GM19455 (cell line): ENCODE measurements at regions not wholly inside any gene's neighbourhood (a gene's known extent, or its start where the extent isn't known, plus 50 kb on each side); places are given as distances from the start of the nearest gene placed in this dataset.

Experiments
- ATAC-seq: cut with Tn5 transposase; IDR thresholded peaks from one replicate; pipeline ENCODE4 v1.9.1; 2021; ENCODE audit not compliant: unreplicated experiment

DNA sequence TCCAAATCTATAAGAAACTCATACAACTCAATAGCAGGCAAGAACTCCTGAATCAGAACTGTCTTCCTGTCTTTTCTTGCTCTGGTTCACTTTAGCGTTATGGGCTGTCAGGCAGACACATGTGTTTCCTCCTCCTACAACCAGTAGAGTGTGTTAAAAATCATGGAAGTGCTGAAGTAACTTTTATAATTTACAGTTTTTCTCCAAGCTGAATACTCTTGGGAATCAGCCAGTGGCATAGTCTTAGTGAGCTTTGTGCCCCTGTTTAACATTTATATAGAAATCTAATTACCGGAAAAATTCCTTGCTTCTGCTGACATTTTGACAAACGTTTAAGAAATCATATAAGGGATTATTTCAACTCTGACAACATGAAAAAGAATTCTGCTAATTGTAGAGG, 113.1 kb upstream of the RGS18 start:
- no peak for ATAC-seq

DNA sequence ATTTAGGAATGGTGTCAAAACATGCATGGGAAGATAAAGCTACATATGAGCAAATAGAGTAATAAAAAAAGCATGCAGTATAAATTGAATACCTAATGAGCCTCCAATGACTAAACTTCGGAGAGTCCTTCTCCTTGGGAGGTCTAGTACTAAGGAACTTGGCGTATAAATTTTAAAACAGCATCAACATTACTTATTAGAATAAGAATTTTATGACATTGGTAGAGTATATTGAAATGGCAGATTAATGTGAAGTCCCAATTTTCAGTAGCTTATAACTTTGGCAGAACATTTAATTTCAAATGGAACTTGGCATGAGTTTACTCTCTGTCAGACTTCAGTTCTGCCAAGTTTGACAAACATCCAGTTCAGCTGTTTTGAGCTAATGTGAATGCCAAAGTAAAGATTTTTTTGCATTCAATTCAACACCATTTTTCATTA, 104.7 kb upstream of the RGS18 start:
- no peak for ATAC-seq

DNA sequence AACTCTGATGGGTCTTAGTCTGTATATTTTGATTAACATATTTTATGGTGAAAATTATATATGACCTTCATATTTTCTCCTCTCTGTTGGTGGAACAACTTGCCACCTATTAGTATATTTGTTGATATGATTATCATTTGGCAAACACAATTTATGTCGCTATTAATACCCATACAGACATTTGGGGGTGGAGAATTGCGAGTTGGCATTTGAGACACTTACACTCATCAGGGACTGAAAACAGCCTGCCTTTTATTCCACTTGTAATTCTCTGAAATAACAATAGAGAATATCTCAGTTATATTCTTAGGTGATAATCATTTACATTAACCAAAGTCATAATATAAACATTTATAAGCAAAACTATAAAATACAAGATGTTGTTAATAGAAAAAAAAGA, 100.5 kb upstream of the RGS18 start:
- ATAC-seq, result no peak

DNA sequence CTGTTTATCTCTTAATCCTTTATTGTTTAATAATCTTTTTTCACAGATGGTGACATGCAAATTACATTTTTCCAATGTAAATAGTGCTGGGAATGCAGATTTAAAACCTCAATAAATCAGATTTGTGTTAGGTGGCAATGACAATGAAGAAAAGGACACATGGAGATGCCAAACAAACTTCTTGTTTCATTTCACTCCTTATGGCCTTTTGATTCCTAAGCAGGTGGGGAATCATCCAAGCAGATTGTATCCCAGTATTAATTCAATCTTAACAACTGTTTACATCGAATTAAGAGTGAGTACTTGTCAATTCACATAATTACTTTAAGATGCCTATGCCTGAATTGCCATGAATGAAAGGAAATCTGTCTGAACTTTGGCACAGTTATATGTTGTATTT, 98.9 kb upstream of the RGS18 start:
- no peak for ATAC-seq

DNA sequence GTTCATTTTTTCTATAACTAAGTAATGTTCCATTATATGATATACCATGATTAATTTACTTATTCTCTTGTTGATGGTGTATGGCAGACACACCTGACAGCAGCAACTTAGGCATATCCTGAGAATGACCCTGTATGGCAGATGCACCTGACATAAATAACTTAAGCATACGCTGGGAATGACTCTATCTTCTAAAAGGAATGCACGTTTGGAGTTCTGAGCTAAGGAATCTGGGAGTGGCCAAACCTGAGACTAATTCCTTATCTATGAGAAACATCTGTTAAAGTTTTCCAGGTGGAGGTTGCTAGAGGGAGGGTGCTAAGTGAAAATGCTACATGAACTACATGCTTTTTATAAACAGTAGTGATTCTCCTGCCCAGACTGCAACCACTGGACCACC, 96.7 kb upstream of the RGS18 start:
- no peak for ATAC-seq

DNA sequence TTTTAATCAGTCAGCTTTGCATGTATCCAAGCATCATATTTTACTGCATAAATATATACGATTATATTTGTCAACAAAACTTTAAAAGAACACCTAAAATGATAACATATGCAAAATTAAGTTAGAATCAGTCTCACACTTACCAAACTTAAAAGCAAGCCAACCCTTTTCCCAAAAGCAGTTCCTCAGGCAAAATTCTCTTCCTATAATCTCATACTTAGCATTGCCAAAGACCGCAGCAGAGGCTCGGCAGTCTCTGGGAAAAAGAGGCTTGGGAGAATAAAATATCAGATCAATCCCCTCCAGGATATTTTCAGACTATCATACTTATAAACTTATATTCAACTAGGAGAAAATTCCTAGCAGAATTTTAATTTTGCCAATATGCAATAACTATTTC, 93.2 kb upstream of the RGS18 start:
- no peak for ATAC-seq

DNA sequence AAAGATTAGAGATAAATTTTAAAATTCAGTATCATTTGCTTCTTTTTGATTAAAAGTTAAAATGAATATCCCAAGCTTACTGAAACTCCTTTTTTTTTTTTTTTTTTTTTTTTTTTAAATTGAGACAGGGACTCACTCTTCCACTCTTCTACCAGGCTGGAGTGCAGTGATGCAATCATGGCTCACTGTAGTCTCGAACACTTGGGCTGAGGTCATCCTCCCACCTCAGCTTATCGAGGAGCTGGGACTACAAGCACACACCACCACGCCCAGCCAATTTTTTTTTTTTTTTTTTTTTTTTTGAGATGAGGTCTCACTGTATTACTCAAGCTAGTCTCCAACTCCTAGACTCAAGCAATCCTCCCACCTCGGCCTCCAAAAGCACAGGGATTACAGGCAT, 92.1 kb upstream of the RGS18 start:
- no peak for ATAC-seq

DNA sequence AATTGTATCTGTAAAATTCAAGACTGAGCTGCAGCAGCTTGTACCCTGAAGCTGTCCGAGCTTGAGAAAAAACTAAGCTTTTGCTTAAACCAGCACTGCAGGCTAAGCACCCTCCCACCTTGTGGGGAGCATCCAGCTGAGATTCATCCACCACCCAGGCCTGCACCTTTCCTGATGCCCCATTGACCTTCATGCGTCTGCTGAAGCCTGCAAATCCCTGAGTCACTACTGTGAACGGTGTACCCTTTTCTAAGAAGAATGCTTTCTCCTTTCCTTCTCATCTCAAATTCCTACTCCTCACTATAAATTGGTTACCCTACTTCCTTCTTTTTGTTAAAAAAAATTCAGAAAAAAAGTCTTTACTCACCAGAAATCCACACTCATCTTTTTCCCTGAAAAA, 90.9 kb upstream of the RGS18 start:
- no peak for ATAC-seq

DNA sequence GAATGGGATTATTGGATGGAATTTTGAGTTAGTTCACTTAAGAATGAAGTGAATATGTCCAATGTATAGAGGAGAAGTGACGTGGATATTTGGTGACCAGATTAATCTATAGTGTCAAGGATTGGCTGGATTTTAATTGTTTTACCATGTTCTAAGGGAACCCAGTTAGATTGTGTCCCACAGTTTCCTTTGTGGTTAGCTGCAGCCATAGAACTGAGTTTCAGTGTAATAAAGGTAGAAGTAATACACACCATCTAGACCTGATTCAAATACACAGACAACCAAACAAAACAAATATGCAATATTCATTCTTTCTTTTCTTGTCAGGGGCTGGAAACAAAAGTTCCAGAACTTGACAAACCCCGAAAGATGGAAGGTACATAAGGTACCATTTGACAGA, 88.0 kb upstream of the RGS18 start:
- no peak for ATAC-seq

DNA sequence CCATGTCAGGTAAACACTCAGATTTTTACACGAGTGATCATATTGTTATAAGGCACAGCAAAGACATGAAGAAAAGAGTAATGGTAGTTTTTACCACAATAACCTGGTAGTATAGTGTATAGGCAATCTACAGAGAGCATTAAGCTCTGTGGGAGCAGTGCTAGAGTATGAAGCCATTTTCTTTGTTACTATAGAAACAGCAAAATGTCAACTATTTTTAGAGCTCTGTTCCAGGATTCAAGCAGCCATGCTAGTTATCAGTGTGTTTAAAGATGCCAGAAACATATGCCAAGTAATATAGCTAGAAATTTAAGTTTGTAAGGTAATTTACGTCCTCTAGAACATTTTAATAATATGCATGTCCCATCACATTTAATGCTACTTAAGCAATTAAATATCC, 77.6 kb upstream of the RGS18 start:
- ATAC-seq, result no peak

DNA sequence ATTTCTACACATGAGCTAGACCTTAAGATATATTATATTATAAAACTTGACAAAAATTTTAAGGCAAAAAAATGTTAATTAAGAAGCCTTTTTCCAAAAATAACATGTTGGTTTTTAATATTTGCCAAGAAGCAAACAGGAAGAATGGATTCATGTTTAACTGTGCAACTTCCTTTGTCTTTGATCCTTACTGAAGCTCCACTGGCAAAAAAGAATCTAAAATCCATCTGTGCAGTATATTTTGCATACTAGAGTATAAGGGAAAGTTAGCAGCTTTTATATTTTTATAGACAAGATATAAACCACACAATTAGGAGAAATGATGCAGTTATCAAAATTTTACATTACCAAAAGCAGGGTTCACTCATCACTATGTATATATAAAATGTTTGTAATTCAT, 76.9 kb upstream of the RGS18 start:
- no peak for ATAC-seq

DNA sequence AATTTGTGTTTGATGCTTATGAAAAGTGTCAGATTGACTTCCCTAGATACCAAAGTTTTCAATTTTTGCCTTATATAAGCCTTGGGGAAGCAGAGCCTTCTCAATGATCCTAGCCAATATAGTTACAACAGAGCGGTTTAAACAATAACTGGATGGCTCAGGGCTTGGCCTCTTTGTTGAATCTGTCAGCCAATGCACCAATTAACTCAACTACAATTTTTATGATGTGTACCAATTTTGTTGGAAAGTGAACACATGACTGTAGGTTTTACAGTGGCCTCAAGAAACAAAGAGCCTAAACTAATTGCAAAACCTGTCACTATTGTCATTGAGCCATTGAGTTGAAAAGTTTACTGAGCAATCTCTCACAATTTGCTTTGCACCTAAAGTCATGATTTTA, 71.6 kb upstream of the RGS18 start:
- ATAC-seq, result no peak

DNA sequence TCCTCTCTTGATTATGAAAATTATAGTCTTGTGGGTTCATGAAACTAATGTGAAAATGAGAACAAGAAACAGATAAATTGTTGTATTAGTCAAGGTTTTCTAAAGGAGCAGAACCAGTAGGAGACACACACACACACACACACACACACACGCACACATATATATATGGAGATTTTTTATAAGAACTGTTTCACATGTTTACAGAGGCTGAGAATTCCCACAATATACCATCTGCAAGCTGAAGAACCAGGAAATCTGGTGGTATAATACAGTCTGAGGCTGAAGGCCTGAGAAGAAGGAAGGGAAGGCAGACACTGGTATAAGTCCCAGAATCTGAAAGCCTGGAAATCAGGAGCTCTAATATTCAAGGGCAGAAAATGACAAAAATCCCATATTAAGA, 70.9 kb upstream of the RGS18 start:
- ATAC-seq, result no peak

DNA sequence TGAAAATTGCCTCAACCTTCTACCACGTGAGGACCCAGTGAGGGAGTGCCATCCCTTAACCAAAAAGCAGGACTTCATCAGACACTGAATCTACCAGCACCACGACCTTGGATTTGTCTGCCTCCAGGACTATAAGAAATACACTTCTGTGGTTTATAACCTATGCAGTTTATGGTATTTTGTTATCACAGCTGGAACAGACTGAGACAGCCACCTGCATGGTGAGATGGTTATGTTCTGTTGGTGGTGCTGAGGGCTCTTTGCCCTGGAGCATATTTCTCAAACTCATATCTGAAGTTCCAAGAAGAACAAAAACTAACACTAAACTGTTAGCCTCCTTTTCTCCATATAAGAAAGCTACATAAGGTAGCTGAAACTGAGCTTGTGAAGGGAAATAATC, 69.8 kb upstream of the RGS18 start:
- ATAC-seq, result no peak

DNA sequence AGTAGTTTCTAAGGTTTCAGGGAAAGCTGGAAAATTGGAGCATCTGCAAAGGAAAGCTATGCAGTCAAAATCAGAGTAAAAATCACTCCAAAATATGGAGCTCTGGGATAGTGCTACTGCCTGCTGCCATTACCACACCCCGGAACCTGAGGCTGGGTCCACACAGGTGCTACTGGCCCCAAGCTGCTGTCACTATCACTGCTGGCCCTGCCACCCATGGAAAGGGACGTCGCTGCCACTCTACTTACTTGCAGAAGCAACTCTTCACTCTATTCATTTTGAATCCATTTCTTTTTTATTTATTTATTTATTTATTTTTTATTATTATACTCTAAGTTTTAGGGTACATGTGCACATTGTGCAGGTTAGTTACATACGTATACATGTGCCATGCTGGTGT, 60.3 kb upstream of the RGS18 start:
- ATAC-seq, result no peak

DNA sequence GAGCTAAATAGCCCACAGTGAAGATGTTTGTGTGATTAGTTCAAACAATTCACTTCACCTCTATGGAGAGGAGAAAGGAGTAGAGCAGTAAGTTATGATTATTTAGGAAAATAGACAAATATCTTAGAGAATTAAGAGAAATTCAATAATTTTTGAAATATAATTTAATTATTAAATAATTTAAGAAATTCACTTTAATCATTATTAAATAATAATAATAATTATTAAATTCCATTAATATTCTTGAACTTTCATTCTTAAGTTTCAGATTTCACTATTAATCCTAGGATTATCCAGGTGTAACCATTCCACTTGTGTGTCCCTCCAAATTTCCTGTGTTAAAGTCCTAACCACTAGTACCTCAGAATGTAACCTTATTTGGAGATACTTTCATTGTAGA, 58.9 kb upstream of the RGS18 start:
- no peak for ATAC-seq

DNA sequence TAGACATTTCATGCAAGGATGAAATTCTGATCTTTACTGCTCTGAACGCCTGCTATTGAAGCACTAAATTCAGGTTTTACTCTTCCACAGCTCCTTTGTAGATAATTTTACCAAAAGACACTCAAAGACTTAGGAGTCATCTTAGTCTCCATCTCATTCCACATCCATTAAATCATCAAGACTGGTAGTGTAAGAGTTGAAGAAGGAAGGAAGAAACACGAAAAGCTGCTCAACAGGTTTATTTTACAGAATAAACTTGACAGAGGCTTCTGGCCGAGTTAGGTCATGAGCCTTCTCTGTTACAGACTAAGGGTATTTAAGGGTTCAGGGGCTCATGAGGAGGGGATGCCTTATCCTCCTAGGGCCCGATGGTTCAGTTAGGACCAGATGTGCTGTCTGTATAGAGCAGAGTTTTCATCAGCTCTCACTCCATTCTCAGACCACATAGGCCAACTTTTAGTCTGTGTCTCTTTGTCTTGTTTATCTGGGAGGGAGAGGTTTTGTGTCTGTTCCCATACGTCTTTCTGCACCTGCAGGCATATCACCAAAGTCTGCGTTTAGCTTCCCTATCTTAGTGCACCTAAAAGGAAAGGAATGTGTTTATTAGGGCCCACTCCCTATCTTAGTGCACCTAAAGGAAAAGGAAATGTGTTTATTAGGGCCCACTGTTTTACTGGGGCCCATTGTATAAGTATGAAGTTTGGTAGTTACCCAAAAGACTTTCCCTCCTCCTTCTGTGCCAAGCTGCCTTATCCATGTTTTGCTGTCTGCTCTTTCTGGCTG, 57.4 kb upstream of the RGS18 start:
- no peak for ATAC-seq

DNA sequence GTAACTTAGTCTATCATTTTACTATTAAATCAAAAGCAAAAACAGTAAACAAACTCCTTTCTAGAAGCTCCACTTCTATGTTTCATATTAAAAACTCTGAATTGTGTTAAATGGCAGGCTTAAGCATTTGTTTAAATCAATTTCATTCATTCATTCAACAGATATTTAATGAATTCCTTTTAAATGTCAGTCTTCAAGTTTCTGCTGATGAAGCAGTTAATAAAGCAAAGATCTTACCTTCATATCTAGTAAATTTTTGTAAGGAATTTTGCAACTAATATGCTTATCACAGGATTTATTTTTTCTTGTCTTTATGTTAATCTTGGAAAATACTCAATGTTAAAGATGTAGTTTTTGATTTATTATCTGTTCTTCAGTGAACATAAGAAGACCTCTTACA, 54.1 kb upstream of the RGS18 start:
- no peak for ATAC-seq

DNA sequence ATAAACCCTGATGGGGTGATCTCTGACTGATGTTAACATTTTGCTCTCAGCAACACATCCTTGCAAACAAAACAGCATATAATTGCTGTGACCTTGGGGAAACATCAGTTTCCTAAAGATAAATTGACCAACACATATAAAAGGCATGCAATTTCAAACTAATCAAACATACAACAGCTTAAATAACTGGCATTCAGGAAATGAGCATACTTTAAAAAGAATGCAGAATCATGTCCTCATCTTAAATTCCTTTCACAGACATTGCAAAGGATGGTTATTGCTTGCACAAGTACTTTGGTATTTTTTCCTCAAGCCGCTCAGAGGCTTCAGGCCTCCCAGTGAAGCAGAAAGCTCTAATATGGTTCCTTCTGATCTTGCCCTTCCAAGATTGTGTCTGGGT, 53.4 kb upstream of the RGS18 start:
- ATAC-seq, result no peak

DNA sequence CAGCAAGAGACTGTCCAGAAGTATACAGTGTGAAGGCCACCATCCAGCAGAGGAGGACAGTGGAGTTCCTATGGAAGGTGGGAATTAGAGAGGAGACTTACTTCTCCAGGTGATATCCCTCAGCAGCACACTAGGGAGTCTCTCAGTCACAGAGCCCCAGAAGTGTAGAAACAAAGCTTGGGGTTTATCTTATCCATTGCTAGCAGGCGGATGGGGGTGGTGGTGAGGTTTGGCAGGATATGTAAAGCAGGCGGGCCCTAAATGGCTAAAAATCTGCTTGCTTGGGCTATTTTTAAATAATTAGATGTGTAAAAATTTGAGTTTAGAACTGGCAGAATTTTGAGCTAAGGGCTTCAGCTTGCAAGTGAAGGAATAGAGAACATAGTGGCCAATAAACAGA, 50.1 kb upstream of the RGS18 start:
- no peak for ATAC-seq
